ENCODE measurements at regions not wholly inside any gene's neighbourhood (a gene's known extent, or its start where the extent isn't known, plus 50 kb on each side); places are given as distances from the start of the nearest gene placed in this dataset.
A peak's percentile ranks its signal among the peaks of the same experiment; 100 is the strongest.

DNA sequence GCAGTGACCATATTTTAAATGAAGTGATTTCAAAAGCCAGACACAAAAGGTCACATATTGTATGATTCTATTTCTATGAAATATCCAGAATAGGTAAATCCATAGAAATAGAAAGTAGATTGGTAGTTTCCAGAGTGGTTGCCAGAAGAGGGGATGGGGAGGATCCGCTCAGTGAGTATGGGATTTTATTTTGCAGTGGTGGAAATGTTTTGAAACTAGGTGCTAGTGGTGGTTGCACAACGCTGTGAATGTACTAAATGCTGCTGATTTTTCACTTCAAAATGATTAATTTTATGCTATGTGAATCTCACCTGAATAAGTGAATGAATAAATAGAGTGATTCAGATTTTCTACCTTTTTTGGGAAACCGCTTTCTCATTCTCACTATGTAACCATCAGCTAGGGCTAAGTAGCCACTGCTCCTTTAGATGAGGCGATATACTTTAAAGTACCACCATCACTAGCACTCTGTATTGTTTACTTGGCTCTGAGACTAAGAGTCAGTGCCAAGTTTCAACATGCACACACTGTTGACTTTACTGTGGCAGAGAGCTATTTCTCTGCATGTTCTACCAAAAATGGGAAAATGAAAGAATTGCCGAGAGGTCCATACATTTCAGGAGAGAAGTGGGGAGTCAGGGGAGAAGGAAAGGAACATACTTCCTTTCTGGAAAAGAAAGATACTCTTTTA lies 90.7 kb upstream of the GOLIM4 start:
- H3K9me3 ChIP-seq (ENCODE audit: low read length): no peaks in the 10 kb centered on the region
- no peaks in the 10 kb centered on the region for H4K20me1 ChIP-seq (ENCODE audit: insufficient read depth, low read length)
- ChIA-PET POLR2A (no interaction called here), CTCF (ENCODE audit: low intra/inter-chr PET ratio, low total read pairs) (no interaction called here)
- no peak overlapping the region for H3K9ac ChIP-seq (ENCODE audit: insufficient read depth, low read depth, low read length)
- H3K36me3 ChIP-seq (replicated peaks in 1 of 2; ENCODE audit: control insufficient read depth in 1 of 2, insufficient read depth in 2 of 2, low read length in 2 of 2): no peaks in the 10 kb centered on the region
- H3K27ac ChIP-seq (ENCODE audit: extremely low read length, insufficient read depth, low read length): no peak overlapping the region
- ATAC-seq (peak; percentile 60; the same call in 1 of the 3 replicates), DNase-seq (ENCODE audit: low spot score) (peak; percentile 6), FAIRE-seq (no peak)
- BruUV-seq (replicated peaks): no TSS peak
- no peak overlapping the region for H3K4me2 ChIP-seq (ENCODE audit: low read depth, low read length)
- WGBS (ENCODE audit: low lambda C conversion rate): 20% methylated on average over 5 of the region's 5 CpGs
- intact Hi-C loops (cut with micrococcal nuclease; ENCODE audit: unreplicated experiment): no loop called here
- no peaks in the 10 kb centered on the region for H3K27me3 ChIP-seq (ENCODE audit: control insufficient read depth in 1 of 2, insufficient read depth in 2 of 2, low read length in 2 of 2)
- H3K4me1 ChIP-seq (ENCODE audit: insufficient read depth, low read length): peaks cover 12% of the 10 kb centered on the region
- H3K79me2 ChIP-seq (ENCODE audit: insufficient read depth, low read length): no peaks in the 10 kb centered on the region
- no peak overlapping the region for H3K4me3 ChIP-seq (replicated peaks in 1 of 3; ENCODE audit: insufficient read depth in 1 of 3, low read depth in 2 of 3, low read length in 3 of 3)
- TF ChIP-seq FOXA1 (IDR thresholded peaks at IDR 0.05) (no peak), FOXA1 (CRISPR knock-in tag; IDR thresholded peaks at IDR 0.05) (0 out of 2 replicates have a peak, but pooled peaks have one; percentile 20), POLR2AphosphoS2 (IDR thresholded peaks at IDR 0.05; ENCODE audit: low read depth, low read length) (no peak)
- in situ Hi-C loops (cut with HindIII; ENCODE audit: extremely low pct_ligation_motif_present, low pct_unique_long_range_greater_than_20kb): no loop called here
- no peak overlapping the region for H2AFZ ChIP-seq (ENCODE audit: low read length)

DNA sequence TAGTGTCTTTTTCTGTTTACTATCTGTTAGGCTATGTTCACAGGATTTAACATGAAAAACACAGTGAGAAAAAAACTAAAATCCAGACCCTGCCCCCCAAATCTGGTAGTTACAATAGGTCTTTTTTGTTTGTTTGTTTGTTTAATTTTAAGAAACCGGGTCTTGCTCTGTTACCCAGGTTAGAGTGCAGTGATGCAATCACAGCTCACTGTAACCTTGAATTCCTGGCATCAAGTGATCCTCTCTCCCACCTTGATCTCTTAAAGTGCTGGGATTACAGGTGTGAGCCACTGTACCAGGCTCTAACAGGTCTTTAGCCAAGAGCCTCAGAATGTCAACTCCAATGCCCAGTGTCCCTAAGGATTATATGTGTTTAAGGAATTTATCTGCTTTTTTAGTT lies 88.0 kb upstream of the GOLIM4 start:
- Histone ChIP-seq H2AFZ (ENCODE audit: low read length) (no peak overlapping the region), H3K36me3 (replicated peaks in 1 of 2; ENCODE audit: control insufficient read depth in 1 of 2, insufficient read depth in 2 of 2, low read length in 2 of 2) (no peaks in the 10 kb centered on the region), H3K4me3 (replicated peaks in 1 of 3; ENCODE audit: insufficient read depth in 1 of 3, low read depth in 2 of 3, low read length in 3 of 3) (no peak overlapping the region), H3K27me3 (ENCODE audit: control insufficient read depth in 1 of 2, insufficient read depth in 2 of 2, low read length in 2 of 2) (no peaks in the 10 kb centered on the region), H3K27ac (ENCODE audit: extremely low read length, insufficient read depth, low read length) (no peak overlapping the region), H3K9me3 (ENCODE audit: low read length) (no peaks in the 10 kb centered on the region), H4K20me1 (ENCODE audit: insufficient read depth, low read length) (no peaks in the 10 kb centered on the region), H3K4me2 (ENCODE audit: low read depth, low read length) (no peak overlapping the region), H3K79me2 (ENCODE audit: insufficient read depth, low read length) (no peaks in the 10 kb centered on the region), H3K4me1 (ENCODE audit: insufficient read depth, low read length) (peaks cover 12% of the 10 kb centered on the region), H3K9ac (ENCODE audit: insufficient read depth, low read depth, low read length) (no peak overlapping the region)
- ATAC-seq (no peak), FAIRE-seq (no peak), DNase-seq (ENCODE audit: low spot score) (no peak)
- intact Hi-C loops (cut with micrococcal nuclease; ENCODE audit: unreplicated experiment) (no loop called here), in situ Hi-C loops (cut with HindIII; ENCODE audit: extremely low pct_ligation_motif_present, low pct_unique_long_range_greater_than_20kb) (no loop called here)
- POLR2A ChIA-PET: no interaction called here
- CTCF ChIA-PET (ENCODE audit: low intra/inter-chr PET ratio, low total read pairs): no interaction called here
- no TSS peak for BruUV-seq (replicated peaks)
- TF ChIP-seq CEBPB (IDR thresholded peaks at IDR 0.05; ENCODE audit: borderline replicate concordance, low read depth, low read length): peak; percentile 68; the same call in 1 of the 2 replicates
- TF ChIP-seq, protein P1, sequence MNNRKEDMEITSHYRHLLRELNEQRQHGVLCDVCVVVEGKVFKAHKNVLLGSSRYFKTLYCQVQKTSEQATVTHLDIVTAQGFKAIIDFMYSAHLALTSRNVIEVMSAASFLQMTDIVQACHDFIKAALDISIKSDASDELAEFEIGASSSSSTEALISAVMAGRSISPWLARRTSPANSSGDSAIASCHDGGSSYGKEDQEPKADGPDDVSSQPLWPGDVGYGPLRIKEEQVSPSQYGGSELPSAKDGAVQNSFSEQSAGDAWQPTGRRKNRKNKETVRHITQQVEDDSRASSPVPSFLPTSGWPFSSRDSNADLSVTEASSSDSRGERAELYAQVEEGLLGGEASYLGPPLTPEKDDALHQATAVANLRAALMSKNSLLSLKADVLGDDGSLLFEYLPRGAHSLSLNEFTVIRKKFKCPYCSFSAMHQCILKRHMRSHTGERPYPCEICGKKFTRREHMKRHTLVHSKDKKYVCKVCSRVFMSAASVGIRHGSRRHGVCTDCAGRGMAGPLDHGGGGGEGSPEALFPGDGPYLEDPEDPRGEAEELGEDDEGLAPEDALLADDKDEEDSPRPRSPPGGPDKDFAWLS (CRISPR knock-in tag; IDR thresholded peaks at IDR 0.05; ENCODE audit: borderline replicate concordance): no peak
- WGBS (ENCODE audit: low lambda C conversion rate): 0% methylated on average over 1 of the region's 1 CpG
